Germinal center (tissue), 1 donor: ENCODE measurements at regions not wholly inside any gene's neighbourhood (a gene's known extent, or its start where the extent isn't known, plus 50 kb on each side); places are given as distances from the start of the nearest gene placed in this dataset.

Experiments
- DNase-seq: peaks from one replicate; pipeline ENCODE4 v3.0.0; 2012; ENCODE audit warnings: mixed read lengths, low spot score

DNA sequence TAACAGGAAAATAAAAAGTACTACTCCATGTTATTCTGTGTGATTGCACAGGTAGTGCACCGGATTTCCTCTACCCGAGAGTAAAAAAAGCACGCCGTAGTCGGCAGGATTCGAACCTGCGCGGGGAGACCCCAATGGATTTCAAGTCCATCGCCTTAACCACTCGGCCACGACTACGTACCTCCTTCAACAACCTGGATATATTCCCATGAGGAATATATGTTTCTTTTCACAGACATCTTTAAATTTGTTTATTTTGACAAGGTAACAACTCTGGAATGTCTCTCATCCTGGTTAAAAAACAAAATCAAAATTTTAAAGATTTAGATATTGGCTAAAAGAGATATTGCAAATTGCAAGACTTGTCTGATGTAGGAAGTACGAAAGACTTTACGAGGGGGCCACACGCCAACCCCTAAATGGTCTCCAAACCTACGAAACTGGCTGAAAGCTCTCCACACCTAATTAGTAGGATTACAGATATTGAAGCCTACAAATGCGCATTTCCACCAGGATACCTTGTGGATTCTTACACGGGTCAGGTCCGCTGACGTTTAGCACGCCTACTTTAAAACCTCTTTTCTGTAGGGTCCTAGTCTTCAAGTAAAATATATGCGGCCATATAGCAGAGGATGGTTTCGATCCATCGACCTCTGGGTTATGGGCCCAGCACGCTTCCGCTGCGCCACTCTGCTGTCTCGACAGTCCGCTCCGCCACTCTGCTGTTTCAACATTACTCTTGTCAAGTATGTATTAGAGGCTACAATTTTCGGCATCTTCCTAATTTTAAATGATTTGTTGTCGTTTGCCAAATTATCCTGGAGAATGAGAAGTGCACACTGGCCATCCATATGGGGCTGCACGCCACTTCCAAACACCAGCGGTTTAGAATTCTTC, 52.2 kb upstream of the BTN3A2 start:
- DNase-seq, result peak; percentile 23
